Keratinocyte (primary cell): ENCODE measurements at regions not wholly inside any gene's neighbourhood (a gene's known extent, or its start where the extent isn't known, plus 50 kb on each side); places are given as distances from the start of the nearest gene placed in this dataset.

ENCODE experiments used
- EZH2 ChIP-seq: IDR thresholded peaks from one replicate; pipeline ENCODE4 v1.6.1; 2012; ENCODE audit warnings: inconsistent platforms, mild to moderate bottlenecking, low read length, moderate library complexity
- TF ChIP-seq, protein P1 (sequence below), 3 experiments: IDR thresholded peaks in 1 of 3; conservative IDR thresholded peaks in 1 of 3; optimal IDR thresholded peaks in 1 of 3; 2 replicates in 2 of 3; 3 replicates in 1 of 3; pipeline versions ENCODE3 to v1.5.1; 2011; ENCODE audit warnings: low read length in 3 of 3, mild to moderate bottlenecking in 3 of 3, moderate library complexity in 2 of 3, control low read depth in 1 of 3, inconsistent platforms in 1 of 3; ENCODE audit not compliant: insufficient read depth in 2 of 3; ENCODE audit errors: extremely low read depth in 1 of 3

- TF ChIP-seq, protein P1, sequence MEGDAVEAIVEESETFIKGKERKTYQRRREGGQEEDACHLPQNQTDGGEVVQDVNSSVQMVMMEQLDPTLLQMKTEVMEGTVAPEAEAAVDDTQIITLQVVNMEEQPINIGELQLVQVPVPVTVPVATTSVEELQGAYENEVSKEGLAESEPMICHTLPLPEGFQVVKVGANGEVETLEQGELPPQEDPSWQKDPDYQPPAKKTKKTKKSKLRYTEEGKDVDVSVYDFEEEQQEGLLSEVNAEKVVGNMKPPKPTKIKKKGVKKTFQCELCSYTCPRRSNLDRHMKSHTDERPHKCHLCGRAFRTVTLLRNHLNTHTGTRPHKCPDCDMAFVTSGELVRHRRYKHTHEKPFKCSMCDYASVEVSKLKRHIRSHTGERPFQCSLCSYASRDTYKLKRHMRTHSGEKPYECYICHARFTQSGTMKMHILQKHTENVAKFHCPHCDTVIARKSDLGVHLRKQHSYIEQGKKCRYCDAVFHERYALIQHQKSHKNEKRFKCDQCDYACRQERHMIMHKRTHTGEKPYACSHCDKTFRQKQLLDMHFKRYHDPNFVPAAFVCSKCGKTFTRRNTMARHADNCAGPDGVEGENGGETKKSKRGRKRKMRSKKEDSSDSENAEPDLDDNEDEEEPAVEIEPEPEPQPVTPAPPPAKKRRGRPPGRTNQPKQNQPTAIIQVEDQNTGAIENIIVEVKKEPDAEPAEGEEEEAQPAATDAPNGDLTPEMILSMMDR (optimal IDR thresholded peaks at IDR 0.05 in 1 of 3, IDR thresholded peaks at IDR 0.05 in 1 of 3, conservative IDR thresholded peaks at IDR 0.05 in 1 of 3; ENCODE audit: extremely low read depth in 1 of 3, insufficient read depth in 2 of 3, low read length in 3 of 3) = no peak
- TF ChIP-seq EZH2 = no peak
Observed at GRCh38 chr9:99660191-99660636, 161.5 kb upstream of the NR4A3 start.
